Body of pancreas (tissue), 4 donors: ENCODE measurements at regions not wholly inside any gene's neighbourhood (a gene's known extent, or its start where the extent isn't known, plus 50 kb on each side); places are given as distances from the start of the nearest gene placed in this dataset.

Experiments used
- CTCF ChIP-seq, 7 experiments: fragments of 450-650 bp in 4 of 7; fragments of 200-600 bp in 3 of 7; sonication (generic) in 3 of 7; IDR thresholded peaks; one replicate each; pipeline ENCODE4 v1.5.1; 2016 to 2019; ENCODE audit warnings: antibody characterized with exemption in 7 of 7
- POLR2A ChIP-seq, 3 donors: fragments of 450-650 bp; IDR thresholded peaks; one replicate each; pipeline ENCODE4 v1.6.1; 2016; ENCODE audit warnings: antibody characterized with exemption in 3 of 3, mild to moderate bottlenecking in 2 of 3

DNA sequence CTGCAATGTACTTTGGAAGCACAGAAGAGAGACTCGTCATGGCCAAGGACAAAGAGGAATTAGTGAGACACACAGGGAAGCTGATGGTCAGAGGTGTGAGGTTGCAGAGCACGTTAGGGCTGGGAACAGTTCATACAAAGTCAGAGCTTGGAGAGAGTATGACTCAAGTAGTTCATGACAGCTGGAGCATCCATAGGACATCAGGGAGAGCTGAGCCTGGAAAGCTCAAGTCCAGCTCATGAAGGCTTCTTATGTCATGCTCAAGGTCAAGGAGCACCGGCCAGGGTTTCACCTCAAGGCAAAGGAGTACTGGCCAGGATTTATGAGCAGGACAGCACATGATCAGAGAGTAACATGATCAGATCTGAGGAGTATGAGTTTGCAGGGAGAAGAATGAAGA is 64.6 kb upstream of the CHST1 start:
- TF ChIP-seq CTCF (IDR thresholded peaks at IDR 0.05) = no peak
- no peak for TF ChIP-seq POLR2A (IDR thresholded peaks at IDR 0.05)
